HEK293T (cell line): ENCODE measurements at regions not wholly inside any gene's neighbourhood (a gene's known extent, or its start where the extent isn't known, plus 50 kb on each side); places are given as distances from the start of the nearest gene placed in this dataset.

Experiments
- ELF4 ChIP-seq: fragments of 450-650 bp; IDR thresholded peaks from 2 replicates; pipeline ENCODE4 v1.6.1; 2017; ENCODE audit warnings: antibody characterized with exemption
- FOXK2 ChIP-seq: fragments of 450-650 bp; IDR thresholded peaks from 2 replicates; pipeline ENCODE4 v1.6.1; 2016; ENCODE audit warnings: mild to moderate bottlenecking
- NFRKB ChIP-seq: fragments of 450-650 bp; IDR thresholded peaks from 2 replicates; pipeline ENCODE4 v1.6.1; 2016; ENCODE audit warnings: mild to moderate bottlenecking, moderate library complexity
- SP1 ChIP-seq: fragments of 450-650 bp; IDR thresholded peaks from 2 replicates; pipeline ENCODE4 v1.6.1; 2017

DNA sequence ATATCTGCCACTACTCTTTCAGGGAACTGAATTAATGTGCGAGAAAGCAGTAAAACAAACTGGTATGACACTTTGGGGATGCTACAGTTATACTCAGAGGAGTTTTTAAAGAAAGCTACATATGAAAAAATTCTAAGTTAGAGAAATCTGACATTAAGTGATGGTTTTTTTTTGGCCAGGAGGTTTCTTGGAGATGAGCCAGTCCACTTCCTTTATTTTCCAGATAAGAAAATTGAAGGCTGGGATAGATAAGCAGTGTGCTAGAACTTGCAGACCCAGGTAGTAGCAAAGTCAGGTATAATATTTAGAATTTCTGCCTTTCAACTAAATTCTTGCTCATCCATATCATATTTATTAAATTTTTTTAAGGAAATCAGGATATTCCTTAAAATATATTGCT, 106.8 kb downstream of the FAT4 start:
- TF ChIP-seq NFRKB (no peak), ELF4 (no peak), FOXK2 (no peak), SP1 (no peak)
